Fibroblast of upper back skin (primary cell): ENCODE measurements at regions not wholly inside any gene's neighbourhood (a gene's known extent, or its start where the extent isn't known, plus 50 kb on each side); places are given as distances from the start of the nearest gene placed in this dataset.

Experiments used
- DNase-seq: peaks from one replicate; pipeline ENCODE4 v3.0.0-alpha.2; 2013

DNA sequence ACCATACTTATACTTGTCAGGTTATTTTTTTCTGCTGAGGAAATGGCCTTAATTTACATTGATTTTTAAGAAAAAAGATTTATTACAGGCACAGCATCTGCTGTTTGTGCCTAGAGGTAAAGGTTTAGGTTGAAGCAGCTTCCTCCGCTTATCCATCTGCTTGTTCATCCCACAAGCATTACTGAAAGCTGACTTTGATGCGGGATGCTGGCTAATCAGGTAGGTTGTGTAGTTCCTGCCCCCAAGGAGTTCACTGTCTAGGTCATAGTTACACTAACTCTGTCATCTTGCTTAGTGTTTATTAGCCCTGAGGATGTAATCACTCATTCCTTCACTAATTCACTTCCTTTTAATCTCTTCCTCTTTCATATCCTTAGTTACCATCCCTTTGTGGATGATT, 377.7 kb upstream of the KAZN start:
- no peak for DNase-seq

GRCh38 chr1:14222086-14222485, 376.4 kb upstream of the KAZN start:
- DNase-seq: no peak

GRCh38 chr1:14228677-14229076, 369.8 kb upstream of the KAZN start:
- no peak for DNase-seq

- DNase-seq: no peak
Measured at GRCh38 chr1:14233510-14233909, 365.0 kb upstream of the KAZN start.

DNA sequence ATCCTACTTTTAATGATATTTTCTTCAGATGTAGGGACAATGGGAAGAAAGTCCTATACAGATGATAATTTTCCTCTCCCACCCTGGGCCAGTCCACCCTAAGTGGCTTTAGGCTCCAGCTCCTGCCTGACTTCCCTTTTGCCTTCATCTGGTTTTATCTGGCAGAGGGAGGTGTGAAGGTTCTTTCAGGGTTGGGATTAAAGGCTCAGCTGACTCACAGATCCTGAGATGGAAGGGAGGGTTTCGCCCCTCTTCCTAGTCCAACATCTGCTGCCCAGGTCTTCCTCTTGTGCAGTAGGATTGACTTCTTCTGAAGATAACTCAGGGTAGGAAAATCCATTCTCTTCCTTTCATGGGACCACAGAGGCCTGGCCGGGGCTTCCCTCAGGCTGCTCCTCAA, 362.4 kb upstream of the KAZN start:
- DNase-seq: no peak

GRCh38 chr1:14238472-14239307, 359.8 kb upstream of the KAZN start:
- no peak for DNase-seq

- DNase-seq: no peak
Measured at GRCh38 chr1:14240265-14240664, 358.2 kb upstream of the KAZN start.

DNA sequence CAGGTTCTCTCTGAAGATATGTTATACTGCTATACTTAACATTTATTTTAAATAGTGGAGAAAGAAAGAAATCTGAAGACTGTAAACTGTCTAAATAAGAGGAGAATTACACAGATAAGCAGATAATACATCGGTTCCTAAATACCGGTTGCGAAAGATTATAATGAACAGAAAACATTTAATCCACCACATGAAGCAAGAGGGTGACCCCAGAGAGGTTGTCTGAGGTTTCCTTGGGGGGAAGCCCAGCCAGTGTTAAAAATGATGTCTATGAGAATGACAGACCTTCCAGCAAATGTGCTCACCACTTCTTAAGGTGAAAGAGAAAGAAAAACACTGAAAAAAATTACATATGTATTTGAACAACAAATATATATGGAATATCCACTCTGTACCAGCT, 356.4 kb upstream of the KAZN start:
- peak; percentile 4 for DNase-seq

DNA sequence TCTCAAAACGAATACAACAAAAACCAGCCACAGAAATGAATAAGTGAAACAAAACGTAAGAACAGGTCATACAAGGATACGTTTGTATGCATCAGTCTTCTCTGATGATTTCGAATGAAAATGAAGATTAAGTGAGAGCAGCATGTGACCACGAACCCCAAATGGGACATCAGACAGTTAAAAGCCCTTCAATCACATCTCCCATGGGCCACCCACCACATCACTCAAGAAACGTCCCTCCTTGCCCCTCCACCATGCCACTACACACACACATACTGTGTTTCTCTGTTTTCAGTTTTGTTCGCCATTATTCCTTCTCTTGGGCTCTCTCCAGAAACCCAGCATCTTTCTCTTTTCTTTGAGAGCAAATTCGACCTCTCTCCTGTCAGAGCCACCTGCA, 355.6 kb upstream of the KAZN start:
- no peak for DNase-seq

DNA sequence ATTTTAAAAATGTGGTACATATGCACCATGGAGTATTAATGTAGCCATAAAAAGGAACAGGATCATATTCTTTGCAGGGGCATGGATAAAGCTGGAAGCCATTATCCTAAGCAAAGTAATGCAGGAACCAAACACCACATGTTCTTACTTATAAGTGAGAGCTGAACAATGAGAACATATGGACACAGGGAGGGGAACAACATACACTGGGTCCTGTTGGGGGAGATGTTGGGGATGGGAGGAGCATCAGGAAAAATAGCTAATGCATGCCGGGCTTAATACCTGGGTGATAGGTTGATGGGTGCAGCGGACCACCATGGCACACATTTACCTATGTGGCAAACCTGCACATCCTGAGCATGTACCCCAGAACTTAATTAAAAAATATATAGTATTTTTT, 352.5 kb upstream of the KAZN start:
- no peak for DNase-seq

- DNase-seq: no peak
Measured at GRCh38 chr1:14246471-14246870, 352.0 kb upstream of the KAZN start.

GRCh38 chr1:14247666-14248065, 350.8 kb upstream of the KAZN start:
- DNase-seq: no peak

DNA sequence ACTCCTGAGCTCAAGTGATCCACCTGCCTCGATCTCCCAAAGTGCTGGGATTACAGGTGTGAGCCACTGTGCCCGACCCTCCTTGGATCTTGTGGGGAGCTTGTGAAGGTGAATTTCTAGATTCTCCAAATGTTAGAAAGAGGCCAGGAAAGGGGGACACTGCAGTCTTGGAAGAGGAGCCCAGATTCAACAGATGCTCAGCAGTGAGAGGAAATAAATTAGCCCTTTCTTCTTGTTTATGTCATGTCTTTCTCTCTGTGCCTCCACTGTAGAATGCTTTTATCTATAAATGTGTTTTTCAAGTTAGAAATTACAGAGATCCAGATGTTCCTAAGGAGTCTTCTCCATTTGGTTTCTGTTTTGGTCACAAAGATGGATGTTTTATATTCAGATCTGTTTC, 346.6 kb upstream of the KAZN start:
- no peak for DNase-seq

DNA sequence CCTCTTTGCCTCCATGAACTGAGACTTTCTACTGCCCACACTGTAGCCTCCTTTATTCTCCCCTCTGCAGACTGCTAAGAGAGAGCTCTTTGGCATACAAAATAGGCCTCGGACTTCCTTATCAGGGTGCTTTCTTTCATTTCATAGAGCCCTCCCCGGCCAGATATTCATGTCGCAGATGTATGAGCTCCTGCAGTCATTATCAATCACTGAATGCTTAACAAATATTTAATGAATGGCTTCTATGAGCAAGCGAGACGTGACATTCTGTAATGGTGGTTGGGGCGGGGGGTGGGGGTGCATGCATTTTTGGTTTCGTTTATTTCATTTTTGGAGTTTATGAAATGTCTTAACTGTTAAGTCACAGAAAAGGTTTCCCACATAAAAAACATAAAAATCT, 344.8 kb upstream of the KAZN start:
- peak; percentile 36 for DNase-seq

- peak; percentile 66 for DNase-seq
Measured at GRCh38 chr1:14254251-14254650, 344.2 kb upstream of the KAZN start.

DNA sequence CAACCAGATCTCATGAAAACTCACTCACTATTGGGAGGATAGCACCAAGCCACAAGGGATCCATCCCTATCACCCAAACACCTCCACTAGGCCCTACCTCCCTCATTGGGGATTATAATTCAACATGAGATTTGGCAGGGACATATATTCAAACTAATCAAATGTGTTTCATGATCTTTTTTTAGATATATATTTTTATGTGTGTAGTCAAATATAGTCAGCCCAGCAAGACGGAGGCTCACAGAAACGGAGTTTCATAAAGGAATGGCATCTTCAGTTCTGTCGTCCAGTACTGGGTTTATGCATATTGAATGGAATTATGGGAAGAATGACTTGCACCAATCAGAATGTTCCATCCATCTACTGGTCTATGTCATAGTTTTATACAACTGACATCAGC, 343.3 kb upstream of the KAZN start:
- no peak for DNase-seq

GRCh38 chr1:14255711-14256110, 342.8 kb upstream of the KAZN start:
- peak; percentile 8 for DNase-seq

DNA sequence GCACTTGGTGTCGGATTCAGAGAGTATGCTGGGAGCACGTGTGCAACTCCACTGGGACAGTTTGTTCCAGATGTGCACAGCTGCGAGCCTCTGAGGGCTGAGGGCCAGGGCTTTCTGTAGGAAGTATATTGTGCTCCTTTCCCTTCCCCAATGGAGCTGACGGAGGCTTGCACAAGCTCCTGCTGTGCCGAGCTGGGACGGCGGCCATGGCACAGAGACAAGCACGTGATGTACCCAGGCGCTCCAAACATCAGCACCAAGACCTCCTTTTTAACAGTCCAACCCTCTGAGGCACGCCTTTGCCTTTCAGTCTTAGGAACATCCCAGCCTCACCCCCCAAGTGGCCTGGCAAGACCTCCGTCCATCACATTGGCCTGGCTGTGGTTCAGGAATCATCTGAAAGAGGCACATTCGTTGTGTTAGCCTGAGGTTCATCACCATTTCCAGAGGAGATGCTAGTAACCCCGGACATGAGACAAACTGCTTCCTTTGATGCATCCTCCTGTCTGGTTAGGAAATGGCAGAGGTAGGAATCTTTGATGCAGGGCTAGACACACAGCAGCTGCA, 339.2 kb upstream of the KAZN start:
- DNase-seq: no peak

DNA sequence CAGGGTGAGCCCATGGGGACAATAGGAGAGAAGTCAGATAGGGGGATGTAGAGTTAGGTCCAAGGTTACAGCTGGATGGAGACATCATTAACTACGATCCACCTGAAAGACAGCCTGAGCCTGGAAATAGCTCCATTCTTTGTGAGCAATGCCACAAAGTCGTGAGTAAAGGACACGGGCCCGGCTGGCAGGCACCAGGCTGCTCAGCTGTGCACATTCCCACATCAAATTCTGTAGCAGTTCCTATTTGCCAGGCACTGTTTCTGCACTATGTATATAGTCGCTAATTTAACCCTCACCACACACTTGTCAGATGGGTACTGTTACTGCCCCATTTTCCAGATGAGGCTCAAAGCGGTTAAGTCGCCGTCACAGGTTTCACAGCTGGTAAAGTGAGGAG, 338.0 kb upstream of the KAZN start:
- no peak for DNase-seq

- DNase-seq: no peak
Measured at GRCh38 chr1:14261395-14261794, 337.1 kb upstream of the KAZN start.

- DNase-seq: no peak
Measured at GRCh38 chr1:14262637-14263036, 335.8 kb upstream of the KAZN start.

DNA sequence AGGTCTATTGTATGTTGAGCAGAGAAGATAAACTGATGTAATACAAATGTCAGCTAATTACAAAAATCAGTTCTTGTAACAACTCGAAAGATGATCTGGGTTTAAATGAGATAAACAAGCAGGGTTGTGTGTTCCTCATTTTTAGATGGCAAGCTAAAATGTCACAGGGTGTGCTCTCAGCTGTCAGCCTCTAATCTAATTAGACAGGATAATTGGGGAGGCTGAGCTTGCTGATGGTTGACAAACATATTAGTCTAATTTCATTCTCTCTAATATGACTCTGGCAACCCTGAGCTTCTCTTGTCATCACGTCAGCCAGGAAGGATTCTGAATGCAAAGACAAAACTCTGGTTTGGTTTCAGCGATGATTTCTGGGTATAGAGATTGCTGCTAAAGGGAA, 335.3 kb upstream of the KAZN start:
- no peak for DNase-seq

DNA sequence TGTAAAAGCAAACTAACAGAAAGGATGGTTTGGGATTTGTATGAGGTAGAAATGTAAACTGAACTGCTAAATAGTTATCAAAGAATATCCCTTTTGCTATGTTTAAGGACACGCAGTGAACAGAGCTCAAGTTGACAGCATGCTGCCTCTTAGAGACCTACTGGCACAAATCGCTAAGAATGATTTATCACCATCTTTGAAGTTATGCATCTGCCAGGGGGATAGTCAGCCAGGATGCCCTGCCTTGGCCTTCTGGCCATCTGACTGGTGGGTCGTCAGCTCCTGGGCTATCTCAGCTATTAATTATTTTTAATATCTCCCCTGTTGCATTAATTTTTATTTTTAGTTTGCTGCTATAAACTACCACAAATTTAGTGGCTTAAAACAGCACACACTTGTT, 334.8 kb upstream of the KAZN start:
- no peak for DNase-seq

- no peak for DNase-seq
Measured at GRCh38 chr1:14265495-14265894, 333.0 kb upstream of the KAZN start.

DNA sequence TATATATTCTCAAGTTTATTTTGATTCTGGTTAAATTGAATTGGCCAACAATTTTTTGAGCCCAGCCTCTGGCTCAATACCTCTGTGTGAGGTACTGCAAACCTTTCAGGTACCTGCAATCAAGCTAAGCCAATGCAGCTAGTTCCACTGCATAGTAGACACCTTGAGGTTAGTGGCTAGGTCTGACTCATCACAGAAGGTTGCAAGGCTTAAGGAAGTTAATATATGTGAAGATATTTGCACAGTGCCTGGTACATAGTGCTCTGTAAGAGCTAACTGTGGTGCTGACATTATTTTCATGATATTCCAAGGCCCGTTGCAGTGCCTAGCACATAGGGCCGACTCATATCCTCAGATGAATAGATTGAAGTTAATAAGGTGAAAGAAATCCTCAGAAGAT, 330.5 kb upstream of the KAZN start:
- no peak for DNase-seq
